ENCODE measurements at regions not wholly inside any gene's neighbourhood (a gene's known extent, or its start where the extent isn't known, plus 50 kb on each side); places are given as distances from the start of the nearest gene placed in this dataset.

GRCh38 chr3:124558991-124559845, 171.0 kb upstream of the UMPS start:
- intact Hi-C loops (cut with micrococcal nuclease): loop anchor here (1.0 to 5.0 kb wide), 6 partner anchors 9 to 542 kb away; partner anchors contain the start of gene KALRN
- Histone ChIP-seq H3K4me2 (ENCODE audit: insufficient read depth, low read length) (peak overlapping the region; percentile 6), H3K36me3 (ENCODE audit: control insufficient read depth in 2 of 2, extremely low read depth in 1 of 2, insufficient read depth in 2 of 2, low read length in 2 of 2) (no peaks in the 10 kb centered on the region), H3K27ac (ENCODE audit: insufficient read depth, low read depth, low read length) (peak overlapping the region; percentile 22), H3K9me1 (replicated peaks; ENCODE audit: control insufficient read depth, extremely low read depth, insufficient read depth, low read length) (no peaks in the 10 kb centered on the region), H3K79me2 (ENCODE audit: control insufficient read depth, insufficient read depth, low read length) (no peaks in the 10 kb centered on the region), H3K4me1 (ENCODE audit: control insufficient read depth, extremely low read depth, insufficient read depth, low read length) (peaks cover 29% of the 10 kb centered on the region), H3K9me3 (replicated peaks; ENCODE audit: control insufficient read depth, insufficient read depth, low read length) (no peaks in the 10 kb centered on the region), H2AFZ (ENCODE audit: low read depth, low read length) (peak overlapping the region; percentile 66), H3K27me3 (ENCODE audit: control insufficient read depth in 2 of 2, insufficient read depth in 2 of 2, low read length in 2 of 2) (peaks cover 0 to 10% of the 10 kb centered on the region in 2 experiments), H3K9ac (replicated peaks; ENCODE audit: extremely low read depth, insufficient read depth, low read length) (no peak overlapping the region), H3K4me3 (replicated peaks in 1 of 3; ENCODE audit: insufficient read depth in 1 of 3, low read depth in 1 of 3, low read length in 3 of 3) (no peak overlapping the region), H4K20me1 (replicated peaks; ENCODE audit: control insufficient read depth, extremely low read depth, insufficient read depth, low read length) (no peaks in the 10 kb centered on the region)
- BruUV-seq (replicated peaks): no TSS peak
- TF ChIP-seq FOS (IDR thresholded peaks at IDR 0.05; ENCODE audit: borderline replicate concordance, insufficient read depth, low read length): peak; percentile 80
- no peak for TF ChIP-seq GATA2 (IDR thresholded peaks at IDR 0.05; ENCODE audit: insufficient read depth, insufficient read length, low read depth, low read length)
- TF ChIP-seq MAX (IDR thresholded peaks at IDR 0.05; ENCODE audit: insufficient read depth, insufficient read length): no peak
- peak; percentile 55 for TF ChIP-seq JUN (IDR thresholded peaks at IDR 0.05; ENCODE audit: borderline replicate concordance, insufficient read depth, insufficient read length, low read depth)
- TF ChIP-seq MYC (IDR thresholded peaks at IDR 0.05; ENCODE audit: low read depth, low read length): no peak
- TF ChIP-seq EZH2 (IDR thresholded peaks at IDR 0.05; ENCODE audit: borderline replicate concordance, low read depth, low read length, severe bottlenecking): no peak
- FAIRE-seq: peak; percentile 95
- peak; percentile 91 for DNase-seq (ENCODE audit: low read depth, low spot score)
- ChIA-PET CTCF (interaction anchor here (0.6 to 11.4 kb wide), 33 partner anchors 9 to 836 kb away, joined by 3 to 301 read pairs (median 4); no protein-coding TSS in a partner anchor), POLR2A (interaction anchor here (0.7 kb wide), 1 partner anchor 679 kb away, joined by 3 read pairs; no protein-coding TSS in a partner anchor)
- dilution Hi-C loops (cut with MboI; ENCODE audit: extremely low pct_ligation_motif_present, low sequenced_read_pairs): no loop called here
